Small intestine (tissue), 7 donors: ENCODE measurements at regions not wholly inside any gene's neighbourhood (a gene's known extent, or its start where the extent isn't known, plus 50 kb on each side); places are given as distances from the start of the nearest gene placed in this dataset.

Experiments used
- DNase-seq, 2 donors: peaks; one replicate each; pipeline versions ENCODE4 v3.0.0 to v3.0.0-alpha.2; 2013
- FAIRE-seq: peaks from 2 replicates; lab custom pipeline; 2012; peaks lifted over from hg19 to GRCh38; lab: Jason Lieb, UNC
- H3K27ac ChIP-seq, 3 donors: one replicate each; pipeline ENCODE4 v1.5.1; 2013; ENCODE audit warnings: low read length in 2 of 3, mild to moderate bottlenecking in 2 of 3, control low read depth in 1 of 3, inconsistent platforms in 1 of 3, low read depth in 1 of 3, moderate library complexity in 1 of 3
- H3K27me3 ChIP-seq, 3 donors: one replicate each; pipeline ENCODE4 v1.6.1; 2013; ENCODE audit warnings: low read length in 3 of 3, inconsistent platforms in 1 of 3; ENCODE audit not compliant: control insufficient read depth in 3 of 3, insufficient read depth in 3 of 3
- H3K36me3 ChIP-seq, 3 donors: one replicate each; pipeline ENCODE4 v1.6.1; 2013; ENCODE audit warnings: low read length in 3 of 3, inconsistent platforms in 1 of 3, low read depth in 1 of 3, mild to moderate bottlenecking in 1 of 3, moderate library complexity in 1 of 3; ENCODE audit not compliant: control insufficient read depth in 3 of 3, insufficient read depth in 2 of 3
- H3K4me1 ChIP-seq, 3 donors: one replicate each; pipeline ENCODE4 v1.6.1; 2013; ENCODE audit warnings: low read length in 2 of 3, inconsistent platforms in 1 of 3, low read depth in 1 of 3, mild to moderate bottlenecking in 1 of 3, moderate library complexity in 1 of 3; ENCODE audit not compliant: control insufficient read depth in 3 of 3, insufficient read depth in 2 of 3
- H3K4me3 ChIP-seq, 3 donors: one replicate each; pipeline ENCODE4 v1.5.1; 2013; ENCODE audit warnings: low read length in 3 of 3, control low read depth in 1 of 3, inconsistent platforms in 1 of 3, low read depth in 1 of 3, mild to moderate bottlenecking in 1 of 3, moderate library complexity in 1 of 3
- H3K9me3 ChIP-seq, 2 donors: one replicate each; pipeline ENCODE4 v1.6.1; 2013; ENCODE audit warnings: low read depth in 1 of 2, low read length in 1 of 2; ENCODE audit not compliant: control insufficient read depth in 2 of 2, insufficient read depth in 1 of 2
- WGBS, 3 donors: extraction: QIAGEN DNeasy Blood & Tissue Kit; methylation state at CpG; one replicate each; pipeline ENCODE4 v1.1.7; 2013; 5-methylcytosine and 5-hydroxymethylcytosine counted together
- donor health status: healthy with polysubstance abuse.
- donor health status: control.
- donor health status: control.
- donor health status: Bipolar disorder and iron deficiency.
- donor health status: healthy.

GRCh38 chr4:96366632-96367031 lies 526.7 kb downstream of the PDHA2 start:
- Histone ChIP-seq H3K4me3 (no peak overlapping the region), H3K27ac (no peak overlapping the region), H3K4me1 (no peaks in the 10 kb centered on the region), H3K36me3 (no peaks in the 10 kb centered on the region), H3K9me3 (peaks cover 0 to 8% of the 10 kb centered on the region in 2 donors), H3K27me3 (no peaks in the 10 kb centered on the region)
- FAIRE-seq (no peak), DNase-seq (no peak)
- 80 to 89% (median 85%) methylated on average over 1 of the region's 1 CpG for WGBS, 3 donors

- no peak overlapping the region for H3K4me3 ChIP-seq
- DNase-seq (no peak), FAIRE-seq (no peak)
- H3K36me3 ChIP-seq: no peaks in the 10 kb centered on the region
- whole genome bisulfite sequencing, 3 donors: 69 to 77% (median 70%) methylated on average over 3 of the region's 3 CpGs
- no peaks in the 10 kb centered on the region for H3K27me3 ChIP-seq
- peaks cover 0 to 8% of the 10 kb centered on the region in 2 donors for H3K9me3 ChIP-seq
- H3K27ac ChIP-seq: no peak overlapping the region
- no peaks in the 10 kb centered on the region for H3K4me1 ChIP-seq
These were observed 535.5 kb downstream of the PDHA2 start for GRCh38 chr4:96375367-96375766.

- no peaks in the 10 kb centered on the region for H3K27me3 ChIP-seq
- no peak overlapping the region for H3K4me3 ChIP-seq
- DNase-seq (no peak), FAIRE-seq (no peak)
- no peaks in the 10 kb centered on the region for H3K4me1 ChIP-seq
- 66 to 93% (median 86%) methylated on average over 2 of the region's 2 CpGs for WGBS, 3 donors
- no peak overlapping the region for H3K27ac ChIP-seq
- no peaks in the 10 kb centered on the region for H3K9me3 ChIP-seq
- no peaks in the 10 kb centered on the region for H3K36me3 ChIP-seq
These were observed 539.6 kb downstream of the PDHA2 start for GRCh38 chr4:96379524-96379923.

GRCh38 chr4:96380106-96380505 lies 540.2 kb downstream of the PDHA2 start:
- Histone ChIP-seq H3K4me3 (no peak overlapping the region), H3K36me3 (no peaks in the 10 kb centered on the region), H3K9me3 (no peaks in the 10 kb centered on the region), H3K27me3 (no peaks in the 10 kb centered on the region), H3K27ac (no peak overlapping the region), H3K4me1 (no peaks in the 10 kb centered on the region)
- no peak for DNase-seq
- FAIRE-seq: peak; percentile 65

- DNase-seq (no peak), FAIRE-seq (no peak)
- Histone ChIP-seq H3K9me3 (no peaks in the 10 kb centered on the region), H3K27ac (no peak overlapping the region), H3K36me3 (no peaks in the 10 kb centered on the region), H3K4me3 (no peak overlapping the region), H3K4me1 (no peaks in the 10 kb centered on the region), H3K27me3 (no peaks in the 10 kb centered on the region)
These were observed 543.5 kb downstream of the PDHA2 start for GRCh38 chr4:96383349-96383748.

- FAIRE-seq (no peak), DNase-seq (no peak)
- no peaks in the 10 kb centered on the region for H3K4me1 ChIP-seq
- H3K27ac ChIP-seq: no peak overlapping the region
- H3K4me3 ChIP-seq: no peak overlapping the region
- no peaks in the 10 kb centered on the region for H3K36me3 ChIP-seq
- no peaks in the 10 kb centered on the region for H3K9me3 ChIP-seq
- H3K27me3 ChIP-seq: no peaks in the 10 kb centered on the region
- 48 to 58% (median 51%) methylated on average over 2 of the region's 2 CpGs for WGBS, 3 donors
These were observed 549.9 kb downstream of the PDHA2 start for GRCh38 chr4:96389770-96390169.

- H3K4me1 ChIP-seq: no peaks in the 10 kb centered on the region
- no peaks in the 10 kb centered on the region for H3K27me3 ChIP-seq
- DNase-seq (no peak), FAIRE-seq (no peak)
- no peaks in the 10 kb centered on the region for H3K9me3 ChIP-seq
- H3K4me3 ChIP-seq: no peak overlapping the region
- H3K36me3 ChIP-seq: no peaks in the 10 kb centered on the region
- no peak overlapping the region for H3K27ac ChIP-seq
- 64 to 79% (median 72%) methylated on average over 5 of the region's 5 CpGs for WGBS, 3 donors
These were observed 550.5 kb downstream of the PDHA2 start for GRCh38 chr4:96390404-96390803.

GRCh38 chr4:96395747-96396146 lies 555.9 kb downstream of the PDHA2 start:
- H3K27ac ChIP-seq: no peak overlapping the region
- H3K4me3 ChIP-seq: no peak overlapping the region
- DNase-seq (no peak), FAIRE-seq (no peak)
- H3K27me3 ChIP-seq: no peaks in the 10 kb centered on the region
- no peaks in the 10 kb centered on the region for H3K4me1 ChIP-seq
- H3K9me3 ChIP-seq: no peaks in the 10 kb centered on the region
- no peaks in the 10 kb centered on the region for H3K36me3 ChIP-seq

- H3K4me1 ChIP-seq: no peaks in the 10 kb centered on the region
- DNase-seq (no peak), FAIRE-seq (no peak)
- no peaks in the 10 kb centered on the region for H3K9me3 ChIP-seq
- no peak overlapping the region for H3K4me3 ChIP-seq
- WGBS, 3 donors: 66 to 77% (median 74%) methylated on average over 3 of the region's 3 CpGs
- no peak overlapping the region for H3K27ac ChIP-seq
- no peaks in the 10 kb centered on the region for H3K27me3 ChIP-seq
- no peaks in the 10 kb centered on the region for H3K36me3 ChIP-seq
These were observed 566.8 kb downstream of the PDHA2 start for GRCh38 chr4:96406742-96407141.
